ENCODE measurements at regions not wholly inside any gene's neighbourhood (a gene's known extent, or its start where the extent isn't known, plus 50 kb on each side); places are given as distances from the start of the nearest gene placed in this dataset.

DNA sequence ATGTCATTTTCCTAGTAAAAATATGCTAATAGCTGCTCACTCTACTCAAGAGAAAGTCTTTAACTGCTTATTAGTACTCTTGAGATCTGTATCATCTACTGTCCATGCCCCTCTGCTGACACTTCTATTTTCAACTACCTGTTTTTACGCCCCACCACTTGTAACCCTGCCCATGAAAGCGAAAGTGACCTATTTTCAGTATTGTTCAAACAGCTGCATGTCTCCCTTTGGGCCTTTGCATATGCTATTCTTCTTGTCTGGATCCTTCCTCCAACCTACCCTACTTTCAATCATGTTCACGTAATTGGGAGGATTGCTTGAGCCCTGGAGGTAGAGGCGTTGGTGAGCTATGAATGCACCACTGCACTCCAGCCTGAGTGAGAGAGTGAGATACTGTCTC, 1481.3 kb downstream of the GATA3 start:
- TF ChIP-seq YY1 (IDR thresholded peaks at IDR 0.05; ENCODE audit: insufficient read depth, insufficient read length) (no peak), ZNF274 (IDR thresholded peaks at IDR 0.05; ENCODE audit: low read depth, low read length) (no peak)
